ENCODE measurements at regions not wholly inside any gene's neighbourhood (a gene's known extent, or its start where the extent isn't known, plus 50 kb on each side); places are given as distances from the start of the nearest gene placed in this dataset.

DNA sequence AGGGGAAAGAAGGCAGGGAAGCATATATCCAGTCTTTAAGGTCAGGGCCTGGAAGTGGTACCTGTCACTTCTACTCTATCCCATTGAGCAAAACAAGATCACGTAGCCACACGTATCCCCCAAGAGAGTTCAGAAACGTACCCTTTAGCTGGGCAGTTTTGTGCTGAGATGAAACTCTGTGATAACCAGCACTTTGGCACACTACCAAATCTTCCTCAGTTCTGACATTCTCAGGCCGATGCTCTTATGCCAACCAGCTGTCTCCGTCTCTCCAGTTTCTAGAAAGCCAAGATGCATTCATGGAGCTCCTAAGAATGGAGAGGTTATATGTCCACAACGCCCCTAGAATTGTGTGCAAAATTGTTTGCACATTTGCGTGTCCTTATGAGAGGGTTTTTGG is 176.6 kb upstream of the MSX2 start:
- in situ Hi-C loops (cut with HindIII; ENCODE audit: low pct_ligation_motif_present, low sequenced_read_pairs): no loop called here
- no peak for DNase-seq
- Histone ChIP-seq H3K27me3 (replicated peaks) (no peaks in the 10 kb centered on the region), H3K36me3 (replicated peaks) (no peaks in the 10 kb centered on the region), H3K27ac (no peak overlapping the region), H3K4me3 (ENCODE audit: low read depth, low read length) (no peak overlapping the region)
- TF ChIP-seq, protein P1, sequence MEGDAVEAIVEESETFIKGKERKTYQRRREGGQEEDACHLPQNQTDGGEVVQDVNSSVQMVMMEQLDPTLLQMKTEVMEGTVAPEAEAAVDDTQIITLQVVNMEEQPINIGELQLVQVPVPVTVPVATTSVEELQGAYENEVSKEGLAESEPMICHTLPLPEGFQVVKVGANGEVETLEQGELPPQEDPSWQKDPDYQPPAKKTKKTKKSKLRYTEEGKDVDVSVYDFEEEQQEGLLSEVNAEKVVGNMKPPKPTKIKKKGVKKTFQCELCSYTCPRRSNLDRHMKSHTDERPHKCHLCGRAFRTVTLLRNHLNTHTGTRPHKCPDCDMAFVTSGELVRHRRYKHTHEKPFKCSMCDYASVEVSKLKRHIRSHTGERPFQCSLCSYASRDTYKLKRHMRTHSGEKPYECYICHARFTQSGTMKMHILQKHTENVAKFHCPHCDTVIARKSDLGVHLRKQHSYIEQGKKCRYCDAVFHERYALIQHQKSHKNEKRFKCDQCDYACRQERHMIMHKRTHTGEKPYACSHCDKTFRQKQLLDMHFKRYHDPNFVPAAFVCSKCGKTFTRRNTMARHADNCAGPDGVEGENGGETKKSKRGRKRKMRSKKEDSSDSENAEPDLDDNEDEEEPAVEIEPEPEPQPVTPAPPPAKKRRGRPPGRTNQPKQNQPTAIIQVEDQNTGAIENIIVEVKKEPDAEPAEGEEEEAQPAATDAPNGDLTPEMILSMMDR (IDR thresholded peaks at IDR 0.05; ENCODE audit: low read depth, low read length, missing control alignments): no peak

DNA sequence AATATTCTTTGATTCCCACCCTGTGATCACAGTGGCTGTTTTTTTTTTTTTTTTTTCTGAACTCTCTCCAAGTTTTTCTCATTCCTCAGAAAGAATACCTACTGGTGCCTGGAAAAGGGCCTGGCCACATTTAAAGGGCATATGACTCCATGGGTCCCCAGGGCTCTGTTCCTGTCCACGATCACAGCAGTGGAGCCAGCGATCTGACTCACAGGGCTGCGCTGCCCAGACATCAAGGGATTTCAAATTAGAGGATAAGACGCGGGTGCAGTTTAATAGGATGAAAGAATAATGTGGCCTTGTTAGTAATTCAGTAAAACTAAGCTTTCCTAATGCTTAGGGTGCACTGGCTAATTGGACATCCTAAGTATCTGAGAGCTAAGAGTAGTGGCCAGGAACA is 175.1 kb upstream of the MSX2 start:
- in situ Hi-C loops (cut with HindIII; ENCODE audit: low pct_ligation_motif_present, low sequenced_read_pairs): no loop called here
- H3K27me3 ChIP-seq (replicated peaks): no peaks in the 10 kb centered on the region
- H3K4me3 ChIP-seq (ENCODE audit: low read depth, low read length): no peak overlapping the region
- no peak overlapping the region for H3K27ac ChIP-seq
- H3K36me3 ChIP-seq (replicated peaks): no peaks in the 10 kb centered on the region
- TF ChIP-seq, protein P1 (IDR thresholded peaks at IDR 0.05; ENCODE audit: low read depth, low read length, missing control alignments): no peak
- no peak for DNase-seq

DNA sequence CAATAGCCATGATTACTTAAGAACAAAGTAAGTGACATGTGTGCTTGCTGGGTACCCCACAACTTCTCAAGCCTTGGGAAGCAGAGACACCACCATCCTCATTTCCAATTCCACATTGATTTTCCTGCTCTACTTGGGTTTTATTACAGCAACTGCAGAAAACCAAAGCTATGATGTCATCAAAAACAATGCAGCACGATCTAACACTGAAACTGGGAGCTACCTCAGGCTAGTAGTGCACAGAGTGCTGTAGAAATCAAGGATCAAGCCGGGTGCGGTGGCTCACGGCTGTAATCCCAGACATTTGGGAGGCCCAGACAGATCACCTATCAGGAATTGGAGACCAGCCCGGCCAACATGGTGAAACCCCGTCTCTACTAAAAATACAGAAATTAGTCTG is 174.4 kb upstream of the MSX2 start:
- TF ChIP-seq, protein P1 (IDR thresholded peaks at IDR 0.05; ENCODE audit: low read depth, low read length, missing control alignments): no peak
- in situ Hi-C loops (cut with HindIII; ENCODE audit: low pct_ligation_motif_present, low sequenced_read_pairs): no loop called here
- DNase-seq: no peak

DNA sequence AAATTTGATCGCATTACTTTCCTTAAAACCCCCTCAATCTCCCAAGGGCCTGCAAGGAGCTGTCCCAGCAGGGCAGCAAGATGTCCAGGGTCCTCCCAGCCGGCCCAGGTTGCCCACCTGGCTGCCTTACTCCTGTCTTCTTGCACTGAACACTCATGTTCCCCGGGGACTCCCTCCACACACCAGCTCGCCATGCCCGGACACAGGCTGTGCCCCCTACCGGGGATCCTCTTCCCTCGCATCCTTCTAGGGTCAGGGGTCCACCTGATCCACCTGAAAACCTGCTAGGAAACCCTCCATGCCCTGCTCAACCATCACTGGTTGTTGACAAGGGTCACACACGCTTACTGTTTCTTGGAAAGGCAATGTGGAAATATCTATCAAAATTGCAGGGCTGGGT is 172.0 kb upstream of the MSX2 start:
- H3K27me3 ChIP-seq (replicated peaks): no peaks in the 10 kb centered on the region
- TF ChIP-seq, protein P1 (IDR thresholded peaks at IDR 0.05; ENCODE audit: low read depth, low read length, missing control alignments): no peak
- H3K27ac ChIP-seq: no peak overlapping the region
- H3K36me3 ChIP-seq (replicated peaks): no peaks in the 10 kb centered on the region
- DNase-seq: no peak
- H3K4me3 ChIP-seq (ENCODE audit: low read depth, low read length): no peak overlapping the region
- in situ Hi-C loops (cut with HindIII; ENCODE audit: low pct_ligation_motif_present, low sequenced_read_pairs): no loop called here

More for the DNA sequence above, 174.4 kb upstream of the MSX2 start:
- no peaks in the 10 kb centered on the region for H3K27me3 ChIP-seq (replicated peaks)
- no peaks in the 10 kb centered on the region for H3K36me3 ChIP-seq (replicated peaks)
- no peak overlapping the region for H3K4me3 ChIP-seq (ENCODE audit: low read depth, low read length)
- H3K27ac ChIP-seq: no peak overlapping the region

DNA sequence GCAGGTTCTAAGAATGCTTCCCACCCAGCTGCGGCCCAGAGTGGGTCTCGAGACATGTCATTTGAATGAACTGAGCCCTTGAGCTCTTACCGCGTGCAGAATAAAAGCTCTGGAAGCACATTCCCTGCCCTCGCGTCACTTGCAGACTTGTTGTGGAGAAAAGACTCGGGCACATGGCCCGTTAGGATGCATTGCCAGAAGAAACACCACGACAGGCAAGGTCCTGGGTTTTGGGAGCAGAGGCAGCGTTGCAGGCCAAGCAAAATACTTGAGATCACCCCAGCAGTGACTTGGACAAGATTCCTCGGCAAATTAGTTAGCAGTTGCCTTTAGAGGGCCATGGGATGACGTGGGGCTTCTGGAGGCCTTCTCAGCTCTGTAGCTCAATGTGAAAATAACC is 170.8 kb upstream of the MSX2 start:
- TF ChIP-seq, protein P1 (IDR thresholded peaks at IDR 0.05; ENCODE audit: low read depth, low read length, missing control alignments): no peak
- Histone ChIP-seq H3K4me3 (ENCODE audit: low read depth, low read length) (no peak overlapping the region), H3K36me3 (replicated peaks) (no peaks in the 10 kb centered on the region), H3K27me3 (replicated peaks) (no peaks in the 10 kb centered on the region), H3K27ac (no peak overlapping the region)
- no peak for DNase-seq
- in situ Hi-C loops (cut with HindIII; ENCODE audit: low pct_ligation_motif_present, low sequenced_read_pairs): no loop called here

DNA sequence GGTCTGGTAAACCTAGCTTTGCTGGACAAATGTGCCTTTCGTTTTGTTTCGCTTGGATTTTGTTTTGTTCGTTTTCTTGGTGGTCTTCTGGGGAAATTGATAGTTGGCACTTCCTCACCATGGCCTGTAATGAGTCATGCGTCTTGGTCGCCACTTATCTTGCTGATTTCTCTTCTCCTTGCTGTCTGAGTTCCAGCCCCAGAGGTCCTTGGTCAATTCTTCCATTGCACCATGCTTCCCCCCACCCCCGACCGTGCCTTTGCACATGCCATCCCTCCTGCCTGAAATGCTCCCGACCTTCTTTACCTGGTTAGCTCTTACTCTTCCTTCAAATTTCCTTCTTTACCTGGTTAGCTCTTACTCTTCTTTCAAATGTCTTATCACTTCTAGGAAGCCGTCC is 168.7 kb upstream of the MSX2 start:
- H3K27me3 ChIP-seq (replicated peaks): no peaks in the 10 kb centered on the region
- no peak for DNase-seq
- TF ChIP-seq, protein P1 (IDR thresholded peaks at IDR 0.05; ENCODE audit: low read depth, low read length, missing control alignments): no peak
- in situ Hi-C loops (cut with HindIII; ENCODE audit: low pct_ligation_motif_present, low sequenced_read_pairs): no loop called here
- H3K36me3 ChIP-seq (replicated peaks): no peaks in the 10 kb centered on the region
- no peak overlapping the region for H3K27ac ChIP-seq
- no peak overlapping the region for H3K4me3 ChIP-seq (ENCODE audit: low read depth, low read length)

Measured in brain microvascular endothelial cell (primary cell).